GM21381 (cell line): ENCODE measurements at regions not wholly inside any gene's neighbourhood (a gene's known extent, or its start where the extent isn't known, plus 50 kb on each side); places are given as distances from the start of the nearest gene placed in this dataset.
"Not testable (repeated sequence)": the region's sequence is repeated elsewhere in the genome, so short reads cannot be mapped to it uniquely, and the experiment has no call there.

Source experiments
- ATAC-seq: cut with Tn5 transposase; IDR thresholded peaks from one replicate; pipeline ENCODE4 v1.9.1; 2021; ENCODE audit warnings: mild to moderate bottlenecking, moderate library complexity; ENCODE audit not compliant: unreplicated experiment

GRCh38 chr13:54975676-54976075 lies 1947.1 kb downstream of the OLFM4 start:
- no peak for ATAC-seq

- no peak for ATAC-seq
Measured at GRCh38 chr13:54980651-54981050, 1952.0 kb downstream of the OLFM4 start.

- no peak for ATAC-seq
Measured at GRCh38 chr13:54989418-54989817, 1960.8 kb downstream of the OLFM4 start.

- no peak for ATAC-seq
Measured at GRCh38 chr13:54999399-54999907, 1970.8 kb downstream of the OLFM4 start.

- no peak for ATAC-seq
Measured at GRCh38 chr13:55000043-55000442, 1971.4 kb downstream of the OLFM4 start.

- no peak for ATAC-seq
Measured at GRCh38 chr13:55000844-55001243, 1972.2 kb downstream of the OLFM4 start.

- no peak for ATAC-seq
Measured at GRCh38 chr13:55001881-55002280, 1973.3 kb downstream of the OLFM4 start.

- ATAC-seq, result no peak
Measured at GRCh38 chr13:55007681-55008080, 1979.1 kb downstream of the OLFM4 start.

GRCh38 chr13:55013051-55013450 lies 1984.4 kb downstream of the OLFM4 start:
- ATAC-seq, result no peak

GRCh38 chr13:55029280-55029679 lies 2000.7 kb downstream of the OLFM4 start:
- ATAC-seq, result no peak

GRCh38 chr13:55038230-55038629 lies 2009.6 kb downstream of the OLFM4 start:
- no peak for ATAC-seq

GRCh38 chr13:55053891-55054550 lies 2025.4 kb downstream of the OLFM4 start:
- ATAC-seq, result not testable (repeated sequence)

GRCh38 chr13:55055666-55056065 lies 2027.1 kb downstream of the OLFM4 start:
- ATAC-seq, result not testable (repeated sequence)

- ATAC-seq, result no peak
Measured at GRCh38 chr13:55062662-55063061, 2034.0 kb downstream of the OLFM4 start.

- ATAC-seq, result no peak
Measured at GRCh38 chr13:55067946-55068345, 2039.3 kb downstream of the OLFM4 start.

- no peak for ATAC-seq
Measured at GRCh38 chr13:55069746-55070145, 2041.1 kb downstream of the OLFM4 start.

GRCh38 chr13:55073000-55073399 lies 2044.4 kb downstream of the OLFM4 start:
- ATAC-seq, result no peak

- ATAC-seq, result no peak
Measured at GRCh38 chr13:55084630-55085029, 2056.0 kb downstream of the OLFM4 start.

GRCh38 chr13:55087085-55087484 lies 2053.6 kb upstream of the PRR20A start:
- ATAC-seq, result no peak

- ATAC-seq, result no peak
Measured at GRCh38 chr13:55090612-55091011, 2050.1 kb upstream of the PRR20A start.

GRCh38 chr13:55091172-55091571 lies 2049.5 kb upstream of the PRR20A start:
- ATAC-seq, result no peak

- no peak for ATAC-seq
Measured at GRCh38 chr13:55106509-55106908, 2034.2 kb upstream of the PRR20A start.

- no peak for ATAC-seq
Measured at GRCh38 chr13:55120631-55121030, 2020.1 kb upstream of the PRR20A start.
